Osteocyte (in vitro differentiated cells): ENCODE measurements at regions not wholly inside any gene's neighbourhood (a gene's known extent, or its start where the extent isn't known, plus 50 kb on each side); places are given as distances from the start of the nearest gene placed in this dataset.

Experiments
- DNase-seq: peaks from one replicate; pipeline ENCODE4 v3.0.0; 2021; ENCODE audit warnings: mixed read lengths; ENCODE audit not compliant: unreplicated experiment; ENCODE audit errors: extremely low spot score
- H3K27ac Mint-ChIP-seq: one replicate; pipeline ENCODE4 v1.8.0; 2021; ENCODE audit warnings: mild to moderate bottlenecking, mixed read lengths; ENCODE audit not compliant: unreplicated experiment
- H3K27me3 Mint-ChIP-seq: one replicate; pipeline ENCODE4 v1.8.0; 2021; ENCODE audit warnings: mixed read lengths; ENCODE audit not compliant: unreplicated experiment
- H3K36me3 Mint-ChIP-seq: one replicate; pipeline ENCODE4 v1.8.0; 2021; ENCODE audit warnings: mixed read lengths; ENCODE audit not compliant: unreplicated experiment
- H3K4me1 Mint-ChIP-seq: one replicate; pipeline ENCODE4 v1.8.0; 2021; ENCODE audit warnings: mixed read lengths; ENCODE audit not compliant: unreplicated experiment
- H3K4me3 Mint-ChIP-seq: one replicate; pipeline ENCODE4 v1.8.0; 2021; ENCODE audit warnings: mild to moderate bottlenecking, moderate library complexity, mixed read lengths; ENCODE audit not compliant: unreplicated experiment
- H3K9me3 Mint-ChIP-seq: one replicate; pipeline ENCODE4 v1.8.0; 2021; ENCODE audit warnings: mixed read lengths; ENCODE audit not compliant: unreplicated experiment
- TF ChIP-seq, protein P1 (sequence below): fragments of 200-600 bp; sonication (generic); IDR thresholded peaks from 2 replicates; pipeline ENCODE4 v1.5.0; 2021; ENCODE audit warnings: antibody characterized with exemption, mild to moderate bottlenecking, moderate library complexity

DNA sequence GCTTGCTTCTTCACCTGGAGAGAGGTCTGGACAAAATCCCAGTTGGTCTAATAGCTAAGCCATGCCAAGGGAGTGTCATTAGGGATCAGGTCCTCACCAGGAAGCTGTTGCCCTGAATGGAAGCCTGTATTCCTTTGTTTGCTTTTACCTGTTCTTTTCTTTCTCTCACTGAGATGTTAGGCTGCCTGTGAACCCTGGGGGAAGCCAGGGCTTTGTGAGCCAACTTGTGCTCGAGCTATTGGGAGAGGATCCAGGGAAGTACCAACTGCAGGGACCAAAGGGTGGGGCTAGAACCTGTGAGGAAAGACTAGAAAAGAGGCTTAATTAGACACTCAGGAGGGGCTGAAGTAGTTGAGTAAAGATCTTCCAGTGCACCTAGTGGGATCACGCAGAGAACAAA is 451.2 kb upstream of the TLE4 start:
- Mint-ChIP-seq H3K27me3 (no peaks in the 10 kb centered on the region), H3K9me3 (no peaks in the 10 kb centered on the region), H3K27ac (no peak overlapping the region), H3K4me3 (no peak overlapping the region), H3K36me3 (no peaks in the 10 kb centered on the region), H3K4me1 (no peaks in the 10 kb centered on the region)
- DNase-seq = no peak
- TF ChIP-seq, protein P1, sequence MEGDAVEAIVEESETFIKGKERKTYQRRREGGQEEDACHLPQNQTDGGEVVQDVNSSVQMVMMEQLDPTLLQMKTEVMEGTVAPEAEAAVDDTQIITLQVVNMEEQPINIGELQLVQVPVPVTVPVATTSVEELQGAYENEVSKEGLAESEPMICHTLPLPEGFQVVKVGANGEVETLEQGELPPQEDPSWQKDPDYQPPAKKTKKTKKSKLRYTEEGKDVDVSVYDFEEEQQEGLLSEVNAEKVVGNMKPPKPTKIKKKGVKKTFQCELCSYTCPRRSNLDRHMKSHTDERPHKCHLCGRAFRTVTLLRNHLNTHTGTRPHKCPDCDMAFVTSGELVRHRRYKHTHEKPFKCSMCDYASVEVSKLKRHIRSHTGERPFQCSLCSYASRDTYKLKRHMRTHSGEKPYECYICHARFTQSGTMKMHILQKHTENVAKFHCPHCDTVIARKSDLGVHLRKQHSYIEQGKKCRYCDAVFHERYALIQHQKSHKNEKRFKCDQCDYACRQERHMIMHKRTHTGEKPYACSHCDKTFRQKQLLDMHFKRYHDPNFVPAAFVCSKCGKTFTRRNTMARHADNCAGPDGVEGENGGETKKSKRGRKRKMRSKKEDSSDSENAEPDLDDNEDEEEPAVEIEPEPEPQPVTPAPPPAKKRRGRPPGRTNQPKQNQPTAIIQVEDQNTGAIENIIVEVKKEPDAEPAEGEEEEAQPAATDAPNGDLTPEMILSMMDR = no peak

DNA sequence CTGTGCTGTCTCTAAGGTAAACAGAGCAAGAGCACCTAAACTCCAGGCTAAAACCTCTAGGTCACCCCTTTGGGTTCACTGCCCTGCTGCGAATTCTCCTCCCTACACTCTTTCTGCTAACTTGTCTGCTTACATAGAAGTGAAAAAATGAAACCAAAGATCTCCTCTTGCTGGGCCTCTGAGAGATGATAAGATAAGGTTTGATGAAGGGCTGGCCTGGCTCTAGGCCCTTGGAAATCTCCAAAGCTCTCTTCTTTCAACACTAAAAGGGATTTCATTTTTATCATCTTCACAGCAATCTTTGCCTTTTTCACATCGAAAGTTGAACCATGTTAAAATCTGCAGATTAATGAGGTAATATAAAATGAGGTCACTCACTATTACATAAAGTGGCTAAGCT is 450.8 kb upstream of the TLE4 start:
- H3K4me3 Mint-ChIP-seq = no peak overlapping the region
- no peak overlapping the region for H3K27ac Mint-ChIP-seq
- no peaks in the 10 kb centered on the region for H3K36me3 Mint-ChIP-seq
- no peaks in the 10 kb centered on the region for H3K27me3 Mint-ChIP-seq
- H3K4me1 Mint-ChIP-seq = no peaks in the 10 kb centered on the region
- no peak for DNase-seq
- H3K9me3 Mint-ChIP-seq = no peaks in the 10 kb centered on the region
- TF ChIP-seq, protein P1 = no peak

DNA sequence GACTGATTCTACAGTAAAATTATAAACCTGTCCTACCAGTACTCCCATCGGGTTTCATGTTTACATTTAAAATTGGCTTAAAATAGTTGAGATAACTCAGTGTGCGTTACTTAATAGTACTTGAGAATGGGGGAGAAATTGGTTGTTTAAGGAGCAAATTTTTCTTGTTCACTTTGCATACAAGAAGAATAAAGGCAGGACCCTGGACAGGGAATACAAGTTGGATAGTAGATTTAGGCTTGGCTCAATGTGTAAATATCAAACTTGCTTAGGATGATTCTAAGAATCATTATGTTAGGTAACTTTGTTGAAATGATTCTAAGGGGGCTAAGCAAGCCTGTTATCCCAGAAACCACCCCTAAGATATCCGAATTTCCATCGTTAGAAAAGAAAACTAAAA is 448.4 kb upstream of the TLE4 start:
- Mint-ChIP-seq H3K4me3 (no peak overlapping the region), H3K36me3 (no peaks in the 10 kb centered on the region), H3K27me3 (no peaks in the 10 kb centered on the region), H3K9me3 (no peaks in the 10 kb centered on the region), H3K27ac (no peak overlapping the region), H3K4me1 (peaks cover 5% of the 10 kb centered on the region)
- TF ChIP-seq, protein P1 = no peak
- no peak for DNase-seq

DNA sequence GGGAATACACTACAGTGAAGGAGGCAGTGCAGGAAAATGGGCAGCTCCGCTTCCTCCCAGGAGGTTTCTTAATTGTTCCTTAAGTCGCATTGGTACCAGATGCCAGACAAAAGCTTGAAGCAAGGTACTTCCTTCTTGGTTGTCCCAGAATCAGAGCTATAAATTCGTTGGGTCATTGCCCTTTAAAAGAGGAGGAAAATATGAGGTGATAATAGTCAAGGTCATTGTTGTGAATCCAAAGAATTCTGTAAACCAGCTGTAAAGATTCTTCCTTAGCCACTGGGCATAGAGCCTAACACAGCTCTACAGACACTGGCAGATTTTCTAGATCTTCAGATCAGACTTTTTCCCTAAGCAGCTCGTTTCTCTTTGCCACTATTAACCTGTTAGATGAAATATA is 444.1 kb upstream of the TLE4 start:
- Mint-ChIP-seq H3K4me1 (peaks cover 5% of the 10 kb centered on the region), H3K27ac (no peak overlapping the region), H3K4me3 (no peak overlapping the region), H3K27me3 (no peaks in the 10 kb centered on the region), H3K36me3 (no peaks in the 10 kb centered on the region), H3K9me3 (no peaks in the 10 kb centered on the region)
- TF ChIP-seq, protein P1 = no peak
- DNase-seq = no peak

DNA sequence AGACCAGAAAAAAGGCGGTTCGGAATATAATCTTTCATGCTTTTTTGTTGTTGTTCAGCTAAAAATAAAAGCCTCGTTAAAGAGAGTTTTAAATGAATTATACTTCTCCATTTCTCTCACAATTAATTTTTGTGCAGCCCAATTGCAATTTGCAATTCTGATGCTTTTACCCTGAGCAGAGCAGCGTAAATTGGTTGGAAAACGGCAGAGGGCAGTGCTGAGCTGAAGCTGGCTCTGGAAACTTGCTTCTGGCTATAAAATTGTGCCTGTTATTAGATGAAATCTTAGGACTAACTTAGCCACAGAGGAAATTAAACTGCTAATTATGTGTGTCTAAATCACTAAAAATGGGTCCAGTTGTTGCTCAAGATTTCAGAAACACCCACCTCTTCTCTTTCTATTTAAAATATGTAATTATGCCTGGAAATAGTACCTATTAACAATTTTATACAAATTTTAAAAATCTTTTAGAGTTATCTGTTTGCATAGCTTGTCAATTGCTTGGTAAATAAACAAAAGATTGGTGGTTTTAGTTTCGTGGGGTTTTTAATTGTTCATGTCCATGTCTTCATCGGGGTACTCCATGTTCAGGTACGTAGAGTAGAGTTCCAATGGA is 441.8 kb upstream of the TLE4 start:
- peaks cover 8% of the 10 kb centered on the region for H3K4me1 Mint-ChIP-seq
- no peak for DNase-seq
- H3K27me3 Mint-ChIP-seq = no peaks in the 10 kb centered on the region
- H3K27ac Mint-ChIP-seq = no peak overlapping the region
- no peaks in the 10 kb centered on the region for H3K9me3 Mint-ChIP-seq
- H3K36me3 Mint-ChIP-seq = no peaks in the 10 kb centered on the region
- no peak overlapping the region for H3K4me3 Mint-ChIP-seq
- TF ChIP-seq, protein P1 = peak; percentile 91
